NT2/D1 (cell line): ENCODE measurements at regions not wholly inside any gene's neighbourhood (a gene's known extent, or its start where the extent isn't known, plus 50 kb on each side); places are given as distances from the start of the nearest gene placed in this dataset.

Source experiments
- SUZ12 ChIP-seq: IDR thresholded peaks from 2 replicates; pipeline ENCODE4 v1.6.1; 2011; ENCODE audit not compliant: insufficient read length, insufficient read depth; ENCODE audit errors: extremely low read depth
- YY1 ChIP-seq: IDR thresholded peaks from 2 replicates; pipeline ENCODE4 v1.6.1; 2011; ENCODE audit not compliant: insufficient read length, insufficient read depth
- ZNF274 ChIP-seq: IDR thresholded peaks from 2 replicates; pipeline ENCODE4 v1.6.1; 2011; ENCODE audit warnings: mild to moderate bottlenecking, low read depth, low read length

- TF ChIP-seq YY1, result no peak
- no peak for TF ChIP-seq ZNF274
- no peak for TF ChIP-seq SUZ12
These were observed 201.0 kb upstream of the B3GALT2 start for GRCh38 chr1:193387406-193387805.
